Right forelimb (tissue), 1 donor: ENCODE measurements at regions not wholly inside any gene's neighbourhood (a gene's known extent, or its start where the extent isn't known, plus 50 kb on each side); places are given as distances from the start of the nearest gene placed in this dataset.
"Not testable (repeated sequence)": the region's sequence is repeated elsewhere in the genome, so short reads cannot be mapped to it uniquely, and the experiment has no call there.

Experiments used
- DNase-seq: peaks from one replicate; pipeline ENCODE4 v3.0.0-alpha.2; 2018

GRCh38 chr14:70269582-70269981 is 80.8 kb upstream of the SLC8A3 start:
- DNase-seq, result no peak

GRCh38 chr14:70268760-70269159 is 80.0 kb upstream of the SLC8A3 start:
- DNase-seq, result no peak

- no peak for DNase-seq
These were observed 77.4 kb upstream of the SLC8A3 start for GRCh38 chr14:70266157-70266556.

GRCh38 chr14:70265422-70265821 is 76.7 kb upstream of the SLC8A3 start:
- no peak for DNase-seq

- no peak for DNase-seq
These were observed 70.7 kb upstream of the SLC8A3 start for GRCh38 chr14:70259420-70259819.

- no peak for DNase-seq
These were observed 68.8 kb upstream of the SLC8A3 start for GRCh38 chr14:70257526-70257925.

- no peak for DNase-seq
These were observed 67.8 kb upstream of the SLC8A3 start for GRCh38 chr14:70256601-70257000.

- peak; percentile 45 for DNase-seq
These were observed 66.6 kb upstream of the SLC8A3 start for GRCh38 chr14:70255071-70256057.

GRCh38 chr14:70254476-70254961 is 65.8 kb upstream of the SLC8A3 start:
- peak; percentile 65 for DNase-seq

- not testable (repeated sequence) for DNase-seq
These were observed 64.8 kb upstream of the SLC8A3 start for GRCh38 chr14:70253547-70253946.

GRCh38 chr14:70245026-70245425 is 56.3 kb upstream of the SLC8A3 start:
- DNase-seq, result no peak

- no peak for DNase-seq
These were observed 51.1 kb upstream of the SLC8A3 start for GRCh38 chr14:70239802-70240201.

- DNase-seq, result not testable (repeated sequence)
These were observed 49.9 kb upstream of the SLC8A3 start for GRCh38 chr14:70238635-70239034.
